ENCODE measurements at regions not wholly inside any gene's neighbourhood (a gene's known extent, or its start where the extent isn't known, plus 50 kb on each side); places are given as distances from the start of the nearest gene placed in this dataset.
A peak's percentile ranks its signal among the peaks of the same experiment; 100 is the strongest.

GRCh38 chr6:150539568-150539967, 60.1 kb upstream of the PLEKHG1 start:
- DNase-seq, result no peak

DNA sequence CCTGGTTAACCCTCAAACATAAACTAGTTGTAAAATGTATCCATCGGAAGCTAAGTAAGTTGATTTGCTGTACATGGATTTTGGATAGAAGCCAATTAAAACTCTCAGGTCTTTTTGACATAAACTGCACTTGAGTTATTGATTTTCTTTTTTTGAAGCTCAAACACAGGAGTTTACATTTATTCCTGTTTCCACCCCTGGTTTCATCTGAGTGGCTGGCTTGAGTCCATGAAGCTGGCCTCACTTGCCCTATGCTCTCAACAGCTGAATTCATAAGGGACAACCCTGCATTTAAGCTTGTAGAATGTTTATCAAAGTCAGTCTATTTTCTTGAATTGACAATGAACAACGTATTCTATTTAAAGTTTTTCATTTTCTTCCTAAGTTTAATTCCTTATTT, 58.1 kb upstream of the PLEKHG1 start:
- DNase-seq, result peak; percentile 87

GRCh38 chr6:150543178-150543577, 56.5 kb upstream of the PLEKHG1 start:
- no peak for DNase-seq

DNA sequence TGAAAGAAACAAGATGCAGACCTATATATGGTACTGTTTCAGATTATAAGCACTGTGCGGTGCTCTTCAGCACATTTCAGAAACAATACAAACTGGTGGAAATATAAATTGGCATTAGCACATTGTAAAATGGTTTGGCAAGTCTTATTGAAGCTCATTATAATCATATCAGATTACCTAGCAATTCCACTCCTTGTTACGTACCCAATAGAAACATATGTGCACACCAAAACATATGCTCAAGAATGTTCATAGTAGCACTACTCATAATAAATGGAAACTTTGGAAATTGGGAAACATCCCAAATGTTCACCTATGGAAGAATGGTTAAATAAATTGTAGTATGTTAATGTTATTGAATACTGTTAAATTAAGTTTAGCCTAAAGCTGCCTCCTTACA, 54.9 kb upstream of the PLEKHG1 start:
- no peak for DNase-seq

GRCh38 chr6:150546457-150546856, 53.2 kb upstream of the PLEKHG1 start:
- no peak for DNase-seq

- DNase-seq, result no peak
These were observed 52.0 kb upstream of the PLEKHG1 start for GRCh38 chr6:150547502-150548222.

- DNase-seq, result no peak
These were observed 51.4 kb upstream of the PLEKHG1 start for GRCh38 chr6:150548330-150548729.

GRCh38 chr6:150549007-150549406, 50.7 kb upstream of the PLEKHG1 start:
- no peak for DNase-seq

GRCh38 chr6:150549674-150550101, 50.0 kb upstream of the PLEKHG1 start:
- DNase-seq, result no peak
